DMS114 treated with DMSO at 0.1 percent for 48 hours (cell line): ENCODE measurements at regions not wholly inside any gene's neighbourhood (a gene's known extent, or its start where the extent isn't known, plus 50 kb on each side); places are given as distances from the start of the nearest gene placed in this dataset.
A peak's percentile ranks its signal among the peaks of the same experiment; 100 is the strongest.

Experiments
- DNase-seq: peaks from one replicate; lab custom pipeline; 2025; ENCODE audit not compliant: unreplicated experiment; lab: John Stamatoyannopoulos, UW

GRCh38 chr10:106213493-106213892 lies 951.0 kb downstream of the SORCS1 start:
- no peak for DNase-seq

GRCh38 chr10:106198275-106198674 lies 966.2 kb downstream of the SORCS1 start:
- no peak for DNase-seq

- DNase-seq: peak; percentile 13
These were observed 975.2 kb downstream of the SORCS1 start for GRCh38 chr10:106189292-106189691.

GRCh38 chr10:106185951-106186350 lies 978.6 kb downstream of the SORCS1 start:
- DNase-seq: no peak

GRCh38 chr10:106183041-106183440 lies 981.5 kb downstream of the SORCS1 start:
- DNase-seq: no peak

GRCh38 chr10:106182542-106182941 lies 982.0 kb downstream of the SORCS1 start:
- DNase-seq: no peak

GRCh38 chr10:106181501-106181900 lies 983.0 kb downstream of the SORCS1 start:
- no peak for DNase-seq

GRCh38 chr10:106179430-106179829 lies 985.1 kb downstream of the SORCS1 start:
- DNase-seq: no peak

GRCh38 chr10:106175760-106176377 lies 988.6 kb downstream of the SORCS1 start:
- peak; percentile 33 for DNase-seq

- no peak for DNase-seq
These were observed 990.7 kb downstream of the SORCS1 start for GRCh38 chr10:106173838-106174237.

- no peak for DNase-seq
These were observed 995.3 kb downstream of the SORCS1 start for GRCh38 chr10:106169241-106169640.

- DNase-seq: no peak
These were observed 996.6 kb downstream of the SORCS1 start for GRCh38 chr10:106167946-106168345.

- no peak for DNase-seq
These were observed 1006.3 kb downstream of the SORCS1 start for GRCh38 chr10:106158241-106158640.

- no peak for DNase-seq
These were observed 1017.5 kb downstream of the SORCS1 start for GRCh38 chr10:106147021-106147420.

GRCh38 chr10:106139915-106140314 lies 1024.6 kb downstream of the SORCS1 start:
- no peak for DNase-seq

GRCh38 chr10:106136175-106136574 lies 1028.3 kb downstream of the SORCS1 start:
- no peak for DNase-seq

GRCh38 chr10:106134326-106135000 lies 1030.0 kb downstream of the SORCS1 start:
- no peak for DNase-seq

- DNase-seq: no peak
These were observed 1031.1 kb downstream of the SORCS1 start for GRCh38 chr10:106133451-106133850.

- no peak for DNase-seq
These were observed 1031.5 kb downstream of the SORCS1 start for GRCh38 chr10:106132956-106133355.

GRCh38 chr10:106114656-106115186 lies 1049.8 kb downstream of the SORCS1 start:
- no peak for DNase-seq

- DNase-seq: no peak
These were observed 1053.3 kb downstream of the SORCS1 start for GRCh38 chr10:106111246-106111645.

- DNase-seq: no peak
These were observed 1056.8 kb downstream of the SORCS1 start for GRCh38 chr10:106107706-106108105.

- no peak for DNase-seq
These were observed 1058.4 kb downstream of the SORCS1 start for GRCh38 chr10:106106114-106106513.
